GM12892 (cell line): ENCODE measurements at regions not wholly inside any gene's neighbourhood (a gene's known extent, or its start where the extent isn't known, plus 50 kb on each side); places are given as distances from the start of the nearest gene placed in this dataset.
"Not testable (repeated sequence)": the region's sequence is repeated elsewhere in the genome, so short reads cannot be mapped to it uniquely, and the experiment has no call there.

Experiments used
- DNase-seq: peaks from one replicate; pipeline ENCODE4 v3.0.0; 2011; ENCODE audit not compliant: insufficient read length
- FAIRE-seq: peaks from 2 replicates; lab custom pipeline; 2011; peaks lifted over from hg19 to GRCh38; lab: Jason Lieb, UNC
- POLR2A ChIP-seq: IDR thresholded peaks from 2 replicates; pipeline ENCODE4 v1.6.1; 2011; ENCODE audit warnings: low read depth, low read length, control low read depth
- POLR2AphosphoS5 ChIP-seq: IDR thresholded peaks from 2 replicates; pipeline ENCODE4 v1.6.1; 2011; ENCODE audit warnings: low read depth, low read length, control low read depth
- TAF1 ChIP-seq: IDR thresholded peaks from 2 replicates; pipeline ENCODE4 v1.6.1; 2011; ENCODE audit warnings: low read depth, mild to moderate bottlenecking, control low read depth, low read length, borderline replicate concordance

DNA sequence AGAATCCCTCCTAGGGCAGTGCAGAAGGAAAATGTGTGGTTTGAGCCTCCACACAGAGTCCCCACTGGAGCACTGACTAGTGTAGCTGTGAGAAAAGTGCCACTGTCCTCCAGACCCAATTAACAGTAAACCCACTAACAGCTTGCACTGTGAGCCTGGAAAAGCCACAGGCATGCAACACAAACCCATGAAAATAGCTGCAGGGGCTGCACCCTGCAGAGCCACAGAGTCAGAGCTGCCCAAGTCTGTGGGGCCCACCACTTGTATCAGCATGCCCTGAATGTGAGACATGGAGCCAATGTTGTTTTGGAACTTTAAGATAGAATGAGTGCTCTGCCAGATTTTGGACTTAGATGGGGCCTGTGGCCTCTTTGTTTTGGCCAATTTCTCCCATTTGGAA is 119.8 kb upstream of the CDH9 start:
- no peak for FAIRE-seq
- TF ChIP-seq POLR2AphosphoS5 (no peak), POLR2A (no peak), TAF1 (no peak)

DNA sequence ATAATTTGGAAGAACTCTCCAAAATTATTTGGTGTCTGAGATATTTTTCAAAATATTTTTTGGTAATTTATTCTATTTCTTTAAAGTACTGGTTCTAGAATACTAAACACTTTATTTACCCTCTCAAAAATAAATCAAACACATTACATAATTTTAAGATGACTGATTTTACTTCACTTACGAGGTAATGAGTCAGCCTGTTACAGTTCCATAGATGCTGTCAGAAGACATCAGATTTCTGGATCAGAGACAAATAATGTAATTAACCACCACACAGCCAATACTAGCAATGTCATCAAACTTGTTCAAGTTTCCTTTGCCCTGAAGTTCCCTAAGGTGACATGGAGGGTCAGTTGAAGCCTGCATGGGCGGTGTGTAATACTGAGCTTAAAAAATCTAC is 106.1 kb upstream of the CDH9 start:
- DNase-seq = no peak
- no peak for FAIRE-seq
- TF ChIP-seq POLR2AphosphoS5 (no peak), POLR2A (no peak), TAF1 (no peak)

More for the DNA sequence above, 119.8 kb upstream of the CDH9 start:
- no peak for DNase-seq

DNA sequence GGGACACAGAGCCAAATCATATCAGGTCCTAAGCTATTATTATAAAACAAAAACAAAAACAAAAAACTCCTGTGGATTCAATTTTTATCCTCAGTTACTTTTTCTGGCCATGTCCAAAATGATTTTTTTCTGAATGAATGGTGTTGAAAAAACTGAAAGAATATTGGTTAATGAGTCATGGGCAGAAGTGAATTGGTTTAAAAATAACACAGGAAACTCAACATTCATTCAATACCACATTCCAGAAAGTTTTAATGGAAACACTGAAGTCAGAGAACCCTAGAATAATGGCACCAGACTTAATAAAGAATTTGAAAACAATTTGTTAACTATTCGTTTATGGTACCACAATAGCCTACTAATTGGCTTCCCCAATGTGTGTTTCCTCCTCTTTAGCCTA is 102.4 kb upstream of the CDH9 start:
- no peak for TF ChIP-seq POLR2A
- TF ChIP-seq TAF1 = no peak
- no peak for TF ChIP-seq POLR2AphosphoS5
- FAIRE-seq (no peak), DNase-seq (no peak)

DNA sequence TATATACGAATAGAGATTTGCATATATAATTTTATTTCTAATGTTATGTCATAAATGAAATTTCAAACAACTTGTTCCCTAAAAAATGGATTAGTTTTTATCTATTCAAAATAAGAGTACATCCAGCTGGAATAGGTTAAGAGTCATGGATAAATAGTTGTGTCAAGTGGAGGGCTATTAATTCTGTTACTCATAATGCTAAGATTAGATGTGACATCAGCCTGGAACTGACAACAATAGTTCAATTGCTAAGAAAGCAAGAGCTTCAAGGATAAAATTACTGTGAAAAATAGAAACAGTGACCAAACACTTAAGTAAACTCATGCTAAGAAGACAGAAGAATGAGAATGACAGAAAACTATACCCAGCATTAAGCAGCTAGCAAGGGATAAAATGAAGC is 92.2 kb upstream of the CDH9 start:
- FAIRE-seq = no peak
- no peak for TF ChIP-seq POLR2A
- no peak for TF ChIP-seq POLR2AphosphoS5
- TF ChIP-seq TAF1 = no peak

DNA sequence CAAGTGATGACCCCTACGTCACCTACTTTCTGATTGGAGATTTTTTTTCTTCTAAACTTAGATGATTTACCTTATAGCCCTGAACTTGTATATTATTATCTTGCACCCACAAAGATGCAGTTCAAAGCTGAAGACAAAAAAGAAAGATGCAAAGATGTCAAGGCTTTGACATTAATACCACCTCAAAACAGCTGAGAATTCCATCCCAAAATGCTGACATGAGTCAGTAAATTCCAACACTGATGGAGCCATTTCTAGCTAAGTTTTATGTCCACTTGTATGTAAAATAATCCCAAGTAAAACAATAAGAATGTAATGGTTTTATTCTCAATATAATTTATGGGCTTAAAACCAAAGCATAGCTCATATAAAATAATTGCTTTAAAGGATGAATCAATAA is 91.5 kb upstream of the CDH9 start:
- no peak for TF ChIP-seq TAF1
- TF ChIP-seq POLR2AphosphoS5 = no peak
- no peak for TF ChIP-seq POLR2A
- no peak for DNase-seq
- FAIRE-seq = no peak

More for the DNA sequence above, 92.2 kb upstream of the CDH9 start:
- no peak for DNase-seq

DNA sequence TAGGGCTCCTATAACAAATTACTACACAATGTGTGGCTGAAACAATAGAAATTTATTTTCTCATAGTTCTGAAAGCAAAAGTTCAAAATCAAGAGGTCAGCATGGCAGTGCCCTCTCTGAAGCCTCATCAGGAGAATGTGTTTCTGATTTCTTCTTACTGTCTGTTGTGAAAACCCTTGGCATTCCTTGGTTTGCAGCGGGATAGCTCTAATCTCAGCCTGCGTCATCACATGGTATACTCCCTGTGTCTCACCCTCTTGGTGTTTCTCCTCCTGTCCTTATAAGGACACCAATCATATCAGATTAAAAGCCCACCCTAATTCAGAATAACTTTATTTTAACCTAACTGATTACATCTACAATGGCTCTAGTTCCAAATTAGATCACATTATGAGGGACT is 87.5 kb upstream of the CDH9 start:
- TF ChIP-seq POLR2AphosphoS5 = no peak
- no peak for TF ChIP-seq POLR2A
- TF ChIP-seq TAF1 = no peak
- DNase-seq (no peak), FAIRE-seq (no peak)

DNA sequence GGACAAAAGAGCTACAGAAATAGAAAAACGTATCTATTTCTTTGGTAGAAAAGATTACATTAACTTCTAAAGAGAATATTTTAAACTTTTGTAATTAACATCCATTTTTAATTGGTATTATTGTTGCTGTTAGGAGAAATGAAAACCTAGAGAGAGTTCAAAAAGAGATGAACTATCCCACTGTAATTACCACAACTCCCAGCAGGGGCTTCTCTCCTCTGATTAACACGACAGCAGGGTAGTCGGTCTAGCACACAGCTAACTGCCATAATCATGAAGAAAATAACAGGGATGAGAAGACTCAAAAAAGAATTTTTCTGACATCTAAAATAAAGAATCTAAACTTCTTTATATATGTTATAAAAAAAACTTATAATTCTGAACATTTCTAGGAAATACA is 86.2 kb upstream of the CDH9 start:
- DNase-seq = no peak
- no peak for FAIRE-seq
- TF ChIP-seq TAF1 (no peak), POLR2A (no peak), POLR2AphosphoS5 (no peak)

DNA sequence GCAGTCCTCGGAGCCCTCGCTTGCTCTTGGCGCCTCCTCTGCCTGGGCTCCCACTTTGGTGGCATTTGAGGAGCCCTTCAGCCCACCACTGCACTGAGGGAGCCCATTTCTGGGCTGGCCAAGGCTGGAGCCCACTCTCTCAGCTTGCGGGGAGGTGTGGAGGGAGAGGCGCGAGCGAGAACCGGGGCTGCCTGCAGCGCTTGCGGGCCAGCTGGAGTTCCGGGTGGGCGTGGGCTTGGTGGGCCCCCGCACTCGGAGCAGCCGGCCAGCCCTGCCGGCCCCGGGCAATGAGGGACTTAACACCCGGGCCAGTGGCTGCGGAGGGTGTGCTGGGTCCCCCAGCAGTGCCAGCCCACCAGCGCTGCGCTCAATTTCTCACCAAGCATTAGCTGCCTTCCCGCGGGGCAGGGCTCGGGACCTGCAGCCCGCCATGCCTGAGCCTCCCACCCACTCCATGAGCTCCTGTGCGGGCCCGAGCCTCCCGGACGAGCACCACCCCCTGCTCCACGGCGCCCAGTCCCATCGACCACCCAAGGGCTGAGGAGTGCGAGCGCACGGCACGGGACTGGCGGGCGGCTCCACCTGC is 81.4 kb upstream of the CDH9 start:
- FAIRE-seq, DNase-seq: not testable (repeated sequence)

DNA sequence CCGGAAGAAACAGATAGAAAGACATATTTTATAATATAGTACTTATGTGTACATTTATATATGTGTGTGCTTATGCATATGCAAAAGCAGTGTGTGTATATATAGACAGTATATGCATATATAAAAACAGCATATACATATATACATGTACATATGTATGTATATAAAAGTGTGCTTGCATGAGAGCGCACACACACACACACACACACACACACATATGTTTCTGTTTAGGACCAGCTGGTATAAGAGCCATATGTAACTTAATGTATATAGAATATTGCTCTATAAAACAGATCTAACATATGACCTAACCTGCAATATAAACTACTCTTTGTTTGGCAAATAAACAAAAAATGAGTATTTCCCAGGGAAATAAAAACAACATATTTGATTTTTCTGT is 65.1 kb upstream of the CDH9 start:
- FAIRE-seq = no peak
- no peak for TF ChIP-seq POLR2AphosphoS5
- no peak for TF ChIP-seq POLR2A
- TF ChIP-seq TAF1 = no peak

DNA sequence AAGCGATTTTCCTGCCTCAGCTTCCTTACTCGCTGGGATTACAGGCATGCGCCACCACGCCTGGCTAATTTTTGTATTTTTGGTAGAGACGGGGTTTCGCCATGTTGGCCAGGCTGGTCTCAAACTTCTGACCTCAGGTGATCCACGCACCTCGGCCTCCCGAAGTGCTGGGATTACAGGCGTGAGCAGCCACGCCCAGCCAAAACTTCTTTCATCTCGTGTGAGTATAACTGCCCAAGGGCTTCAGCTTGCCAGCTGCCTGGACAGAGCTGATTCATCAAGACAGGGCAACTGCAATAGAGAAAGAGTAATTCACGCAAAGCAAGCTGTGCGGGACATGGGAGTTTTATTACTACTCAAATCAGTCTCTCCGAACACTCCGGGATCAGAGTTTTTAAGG is 57.4 kb upstream of the CDH9 start:
- DNase-seq, FAIRE-seq: not testable (repeated sequence)

More for the DNA sequence above, 65.1 kb upstream of the CDH9 start:
- no peak for DNase-seq

DNA sequence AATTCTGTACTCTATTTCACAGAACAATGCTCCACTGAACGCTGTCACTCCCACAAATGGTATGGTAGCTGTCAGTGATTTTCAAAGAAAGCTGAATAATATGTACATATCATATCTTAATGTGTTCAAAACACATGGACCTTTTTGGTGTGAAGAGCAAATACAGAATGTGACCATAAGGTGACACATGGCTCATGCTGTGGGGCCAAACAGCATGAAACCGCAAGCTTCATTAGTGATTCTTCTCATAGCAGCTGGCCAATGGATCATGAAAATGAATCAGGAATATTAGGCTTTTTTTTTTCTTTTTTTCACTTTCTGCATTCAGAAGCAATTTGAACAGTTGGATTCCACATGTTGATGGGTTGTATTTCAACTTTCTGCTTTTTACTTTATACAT is 54.9 kb upstream of the CDH9 start:
- FAIRE-seq (no peak), DNase-seq (no peak)
- TF ChIP-seq POLR2A (no peak), POLR2AphosphoS5 (no peak), TAF1 (no peak)

DNA sequence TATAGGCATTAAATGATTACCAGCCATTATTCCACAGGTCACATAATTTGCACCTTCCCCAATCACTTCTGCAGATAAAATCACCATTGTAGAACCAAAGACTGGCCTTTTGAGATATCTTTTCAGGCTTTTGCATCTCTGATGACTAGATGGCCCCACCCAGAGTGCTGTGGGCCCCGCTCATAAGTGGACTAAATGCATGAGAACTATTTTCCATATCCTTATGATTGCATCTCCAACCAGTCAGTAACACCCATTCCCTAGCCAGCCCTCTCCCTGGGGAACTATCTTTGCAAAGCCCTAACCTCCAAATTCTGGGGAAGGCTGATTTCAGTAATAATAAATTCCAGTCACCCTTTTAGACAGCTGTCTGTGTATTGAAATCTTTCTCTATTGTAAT is 53.5 kb upstream of the CDH9 start:
- no peak for FAIRE-seq
- no peak for TF ChIP-seq POLR2AphosphoS5
- TF ChIP-seq POLR2A = no peak
- TF ChIP-seq TAF1 = no peak
- no peak for DNase-seq

DNA sequence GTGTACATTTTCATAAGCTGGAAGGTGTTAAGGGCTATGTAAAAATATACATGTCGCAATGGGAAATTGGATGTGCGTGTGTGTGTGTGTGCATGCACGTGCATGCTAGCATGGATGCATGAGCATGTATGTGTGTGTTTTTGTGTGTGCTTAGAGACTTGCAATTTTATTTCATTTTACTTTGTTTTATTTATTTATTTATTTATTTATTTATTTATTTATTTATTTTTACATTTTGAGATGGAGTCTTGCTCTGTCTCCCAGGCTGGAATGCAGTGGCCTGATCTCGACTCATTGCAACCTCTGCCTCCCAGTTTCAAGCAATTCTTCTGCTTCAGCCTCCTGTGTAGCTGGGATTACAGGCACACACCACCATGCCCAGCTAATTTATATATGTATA is 50.4 kb upstream of the CDH9 start:
- DNase-seq, FAIRE-seq: not testable (repeated sequence)
